CD4-positive, CD25-positive, alpha-beta regulatory T cell (primary cell): ENCODE measurements at regions not wholly inside any gene's neighbourhood (a gene's known extent, or its start where the extent isn't known, plus 50 kb on each side); places are given as distances from the start of the nearest gene placed in this dataset.
"Not testable (repeated sequence)": the region's sequence is repeated elsewhere in the genome, so short reads cannot be mapped to it uniquely, and the experiment has no call there.

Experiments used
- ATAC-seq, 2 donors: fragments of 150-1000 bp; cut with Tn5 transposase; one replicate each; pipeline ENCODE4 v1.10.0; 2021; ENCODE audit warnings: low read depth in 2 of 2, moderate number of reproducible peaks in 2 of 2, moderate library complexity in 1 of 2
- DNase-seq, 3 donors: peaks; one replicate each; pipeline versions ENCODE4 v3.0.0 to v3.0.0-alpha.2; 2012 to 2022; ENCODE audit warnings: mixed read lengths in 1 of 3
- H3K27ac ChIP-seq: one replicate; pipeline ENCODE4 v1.7.0; 2013; ENCODE audit warnings: mild to moderate bottlenecking, low read length; ENCODE audit not compliant: insufficient read depth, poor library complexity, severe bottlenecking
- H3K27me3 ChIP-seq: one replicate; pipeline ENCODE4 v1.7.0; 2013; ENCODE audit warnings: low read length; ENCODE audit not compliant: control insufficient read depth, insufficient read depth
- H3K36me3 ChIP-seq: one replicate; pipeline ENCODE4 v1.7.0; 2013; ENCODE audit warnings: mild to moderate bottlenecking, low read length, moderate library complexity; ENCODE audit not compliant: control insufficient read depth, insufficient read depth
- H3K4me1 ChIP-seq: 2 replicates; pipeline ENCODE4 v1.7.0; 2013; ENCODE audit warnings: mild to moderate bottlenecking, low read length; ENCODE audit not compliant: insufficient read depth, control insufficient read depth, poor library complexity, severe bottlenecking
- H3K4me3 ChIP-seq: one replicate; pipeline ENCODE4 v1.7.0; 2013; ENCODE audit warnings: low read depth, mild to moderate bottlenecking, low read length, moderate library complexity
- H3K9me3 ChIP-seq, 2 experiments: 1 replicate in 1 of 2; 2 replicates in 1 of 2; pipeline ENCODE4 v1.7.0; 2013; ENCODE audit warnings: low read length in 2 of 2, mild to moderate bottlenecking in 1 of 2, moderate library complexity in 1 of 2; ENCODE audit not compliant: control insufficient read depth in 2 of 2
- H3K27ac Mint-ChIP-seq, 3 donors: one replicate each; pipeline ENCODE4 v1.8.0; 2020 to 2022; ENCODE audit warnings: mild to moderate bottlenecking in 3 of 3, mixed read lengths in 3 of 3, moderate library complexity in 2 of 3
- H3K27me3 Mint-ChIP-seq: one replicate; pipeline ENCODE4 v1.8.0; 2022; ENCODE audit warnings: mild to moderate bottlenecking, mixed read lengths
- H3K36me3 Mint-ChIP-seq: one replicate; pipeline ENCODE4 v1.8.0; 2020; ENCODE audit warnings: mixed read lengths
- H3K4me1 Mint-ChIP-seq, 4 donors: one replicate each; pipeline ENCODE4 v1.8.0; 2020 to 2022; ENCODE audit warnings: mixed read lengths in 4 of 4, mild to moderate bottlenecking in 1 of 4
- H3K4me3 Mint-ChIP-seq, 4 donors: one replicate each; pipeline ENCODE4 v1.8.0; 2020 to 2022; ENCODE audit warnings: mild to moderate bottlenecking in 4 of 4, mixed read lengths in 4 of 4, moderate library complexity in 3 of 4
- H3K9me3 Mint-ChIP-seq, 7 donors: one replicate each; pipeline ENCODE4 v1.8.0; 2020 to 2022; ENCODE audit warnings: mixed read lengths in 7 of 7, mild to moderate bottlenecking in 3 of 7, moderate library complexity in 2 of 7

DNA sequence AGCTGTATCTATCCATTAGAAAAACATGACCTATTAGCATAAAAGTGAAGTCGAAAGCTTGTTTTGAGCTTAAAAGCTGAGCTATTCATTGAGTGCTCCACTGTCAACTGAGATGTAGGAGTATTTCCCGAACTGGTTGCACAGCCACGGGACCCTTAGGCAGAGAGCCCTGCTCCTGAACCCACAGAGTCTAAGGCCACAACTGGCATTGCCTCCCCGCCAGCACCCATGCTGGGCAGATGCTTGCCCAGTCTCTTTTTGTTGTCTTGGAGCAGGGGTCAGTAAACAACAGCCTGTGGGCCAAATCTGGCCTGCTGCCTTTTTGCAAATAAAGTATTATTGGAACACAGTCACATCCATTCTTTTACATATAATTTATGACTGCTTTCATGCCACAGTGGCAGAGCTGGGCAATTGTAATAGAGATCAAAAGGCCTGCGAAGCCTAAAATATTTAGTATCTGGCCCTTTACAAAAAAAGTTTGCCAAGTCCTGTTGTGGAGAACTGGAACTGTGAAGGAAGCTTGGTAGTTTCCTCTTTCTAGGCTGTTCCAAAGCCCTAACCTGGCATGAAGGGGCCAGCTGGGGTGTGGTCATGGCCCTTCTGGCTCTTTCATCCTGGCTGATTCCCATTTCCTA is 58.4 kb upstream of the WAPL start:
- DNase-seq (no peak), ATAC-seq (no peak)
- no peak overlapping the region for H3K4me3 Mint-ChIP-seq
- peaks cover 14% of the 10 kb centered on the region for H3K27me3 Mint-ChIP-seq
- H3K27me3 ChIP-seq: no peaks in the 10 kb centered on the region
- no peaks in the 10 kb centered on the region for H3K36me3 ChIP-seq
- H3K27ac ChIP-seq: no peak overlapping the region
- H3K4me1 Mint-ChIP-seq: no peaks in the 10 kb centered on the region
- H3K36me3 Mint-ChIP-seq: no peaks in the 10 kb centered on the region
- no peak overlapping the region for H3K4me3 ChIP-seq
- no peaks in the 10 kb centered on the region for H3K9me3 Mint-ChIP-seq
- H3K9me3 ChIP-seq: no peaks in the 10 kb centered on the region
- no peaks in the 10 kb centered on the region for H3K4me1 ChIP-seq
- H3K27ac Mint-ChIP-seq: no peak overlapping the region

GRCh38 chr10:86580521-86580891 is 58.9 kb upstream of the WAPL start:
- H3K4me3 ChIP-seq: no peak overlapping the region
- H3K9me3 ChIP-seq: no peaks in the 10 kb centered on the region
- no peaks in the 10 kb centered on the region for H3K9me3 Mint-ChIP-seq
- no peaks in the 10 kb centered on the region for H3K36me3 Mint-ChIP-seq
- no peaks in the 10 kb centered on the region for H3K27me3 ChIP-seq
- H3K4me1 ChIP-seq: no peaks in the 10 kb centered on the region
- H3K27ac ChIP-seq: no peak overlapping the region
- H3K27ac Mint-ChIP-seq: peak overlapping the region in 1 of 3 donors; percentile 42
- no peaks in the 10 kb centered on the region for H3K36me3 ChIP-seq
- no peak overlapping the region for H3K4me3 Mint-ChIP-seq
- DNase-seq (no peak), ATAC-seq (no peak)
- peaks cover 14% of the 10 kb centered on the region for H3K27me3 Mint-ChIP-seq
- H3K4me1 Mint-ChIP-seq: peaks cover 0 to 4% (median 2%) of the 10 kb centered on the region in 4 donors

GRCh38 chr10:86583983-86584382 is 62.4 kb upstream of the WAPL start:
- Mint-ChIP-seq H3K4me3 (no peak overlapping the region), H3K27ac (no peak overlapping the region), H3K9me3 (no peaks in the 10 kb centered on the region), H3K27me3 (peaks cover 26% of the 10 kb centered on the region), H3K36me3 (no peaks in the 10 kb centered on the region), H3K4me1 (peaks cover 0 to 4% (median 2%) of the 10 kb centered on the region in 4 donors)
- ATAC-seq: no peak
- DNase-seq: peak in 2 of 3 donors; percentile 3 to 59
- H3K4me3 ChIP-seq: no peak overlapping the region
- H3K9me3 ChIP-seq: no peaks in the 10 kb centered on the region
- H3K4me1 ChIP-seq: no peaks in the 10 kb centered on the region
- no peaks in the 10 kb centered on the region for H3K27me3 ChIP-seq
- no peak overlapping the region for H3K27ac ChIP-seq
- no peaks in the 10 kb centered on the region for H3K36me3 ChIP-seq

DNA sequence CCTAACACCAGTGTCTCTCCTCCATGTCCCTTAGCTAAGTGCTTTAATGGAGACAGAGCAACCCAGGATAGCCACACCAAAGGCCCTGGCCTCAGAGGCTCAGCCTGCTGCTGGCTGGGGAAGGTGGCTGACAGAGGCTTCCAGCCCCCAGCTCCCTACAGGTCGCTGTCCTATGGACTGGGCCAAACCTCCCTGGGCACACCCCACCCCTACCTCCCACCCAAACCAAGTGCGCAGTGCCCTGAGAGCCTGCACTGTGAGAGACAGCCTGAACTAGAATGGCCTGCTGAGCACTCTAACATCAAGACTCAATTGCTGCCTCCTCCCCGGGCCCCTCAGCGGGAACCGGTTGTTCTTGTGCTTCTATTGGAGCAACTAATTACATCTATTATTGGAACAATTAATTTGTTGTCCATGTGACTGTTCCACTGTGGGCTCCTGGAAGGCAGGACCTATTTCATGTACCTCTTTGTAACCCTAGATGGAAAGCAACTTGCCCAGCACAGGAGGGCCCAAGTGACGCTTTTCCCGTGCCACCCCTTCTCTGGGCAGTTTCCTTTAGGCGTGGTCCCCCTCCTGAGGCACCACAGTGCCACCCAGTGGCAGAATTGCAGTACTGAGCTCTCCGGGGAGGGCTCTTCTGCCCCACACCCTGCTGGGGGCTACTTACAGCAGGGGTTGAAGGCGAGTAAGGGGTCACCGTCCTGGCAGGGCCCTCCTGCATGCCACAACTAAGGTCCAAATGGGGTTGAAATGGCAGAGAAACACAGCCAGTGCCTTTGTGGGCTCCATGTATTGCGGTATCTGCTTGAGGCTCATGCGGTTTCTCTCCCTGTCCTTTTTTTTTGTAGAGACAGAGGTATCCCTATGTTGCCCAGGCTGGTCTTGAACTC is 63.7 kb upstream of the WAPL start:
- Mint-ChIP-seq H3K4me3 (no peak overlapping the region), H3K4me1 (peaks cover 0 to 4% (median 2%) of the 10 kb centered on the region in 4 donors), H3K9me3 (no peaks in the 10 kb centered on the region), H3K36me3 (no peaks in the 10 kb centered on the region), H3K27me3 (peaks cover 25% of the 10 kb centered on the region), H3K27ac (no peak overlapping the region)
- no peaks in the 10 kb centered on the region for H3K9me3 ChIP-seq
- no peaks in the 10 kb centered on the region for H3K36me3 ChIP-seq
- H3K27ac ChIP-seq: no peak overlapping the region
- ATAC-seq (peak; percentile 83 to 91), DNase-seq (peak; percentile 60 to 75 (median 73))
- H3K4me1 ChIP-seq: no peaks in the 10 kb centered on the region
- no peaks in the 10 kb centered on the region for H3K27me3 ChIP-seq
- H3K4me3 ChIP-seq: no peak overlapping the region

DNA sequence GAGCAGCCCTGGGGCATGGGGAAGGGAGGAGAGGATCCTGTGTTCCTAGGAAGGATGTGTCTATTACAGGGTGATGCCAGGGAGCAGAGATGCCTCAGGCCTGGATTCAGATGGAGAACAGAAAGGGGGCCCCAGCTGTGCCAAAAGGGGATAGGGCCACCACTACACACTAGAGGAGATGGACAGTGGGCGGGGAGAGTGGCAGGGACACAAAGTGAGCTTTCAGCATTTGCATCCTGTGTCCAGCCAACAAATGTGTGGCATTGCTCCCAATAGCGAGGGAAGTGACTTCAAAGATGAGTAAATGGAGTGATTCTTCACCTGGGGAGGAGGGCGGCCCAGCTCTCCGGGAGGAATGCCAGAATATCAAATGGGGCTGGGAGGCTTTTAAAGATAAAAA is 64.9 kb upstream of the WAPL start:
- H3K27ac ChIP-seq: no peak overlapping the region
- DNase-seq: no peak
- no peaks in the 10 kb centered on the region for H3K36me3 Mint-ChIP-seq
- H3K27ac Mint-ChIP-seq: no peak overlapping the region
- H3K36me3 ChIP-seq: no peaks in the 10 kb centered on the region
- peaks cover 0 to 4% (median 2%) of the 10 kb centered on the region in 4 donors for H3K4me1 Mint-ChIP-seq
- H3K27me3 ChIP-seq: no peaks in the 10 kb centered on the region
- H3K4me3 Mint-ChIP-seq: no peak overlapping the region
- no peak for ATAC-seq
- no peaks in the 10 kb centered on the region for H3K4me1 ChIP-seq
- peaks cover 27% of the 10 kb centered on the region for H3K27me3 Mint-ChIP-seq
- H3K4me3 ChIP-seq: no peak overlapping the region
- no peaks in the 10 kb centered on the region for H3K9me3 ChIP-seq
- no peaks in the 10 kb centered on the region for H3K9me3 Mint-ChIP-seq

- not testable (repeated sequence) for ATAC-seq, H3K27ac Mint-ChIP-seq, H3K4me1 ChIP-seq, H3K9me3 ChIP-seq, H3K36me3 Mint-ChIP-seq, H3K27me3 ChIP-seq, H3K27ac ChIP-seq, H3K4me1 Mint-ChIP-seq, H3K9me3 Mint-ChIP-seq, H3K4me3 ChIP-seq, H3K36me3 ChIP-seq, DNase-seq, H3K4me3 Mint-ChIP-seq
- H3K27me3 Mint-ChIP-seq: peaks cover 27% of the 10 kb centered on the region
These were observed 65.6 kb upstream of the OPN4 start for GRCh38 chr10:86588781-86589180.

- Mint-ChIP-seq H3K36me3 (no peaks in the 10 kb centered on the region), H3K27me3 (peaks cover 20% of the 10 kb centered on the region), H3K9me3 (peaks cover 0 to 2% (median 0%) of the 10 kb centered on the region in 7 donors), H3K4me3 (no peak overlapping the region), H3K4me1 (no peaks in the 10 kb centered on the region), H3K27ac (no peak overlapping the region)
- Histone ChIP-seq H3K27ac (no peak overlapping the region), H3K36me3 (no peaks in the 10 kb centered on the region), H3K4me1 (no peaks in the 10 kb centered on the region), H3K4me3 (no peak overlapping the region), H3K27me3 (no peaks in the 10 kb centered on the region), H3K9me3 (no peaks in the 10 kb centered on the region)
- no peak for DNase-seq
- no peak for ATAC-seq
These were observed 62.9 kb upstream of the OPN4 start for GRCh38 chr10:86591436-86591835.

- Histone ChIP-seq H3K27ac (no peak overlapping the region), H3K27me3 (no peaks in the 10 kb centered on the region), H3K36me3 (no peaks in the 10 kb centered on the region), H3K9me3 (no peaks in the 10 kb centered on the region), H3K4me3 (no peak overlapping the region), H3K4me1 (no peaks in the 10 kb centered on the region)
- DNase-seq (no peak), ATAC-seq (no peak)
- Mint-ChIP-seq H3K27me3 (peaks cover 13% of the 10 kb centered on the region), H3K4me3 (no peak overlapping the region), H3K4me1 (no peaks in the 10 kb centered on the region), H3K9me3 (peaks cover 0 to 2% (median 0%) of the 10 kb centered on the region in 7 donors), H3K36me3 (no peaks in the 10 kb centered on the region), H3K27ac (no peak overlapping the region)
These were observed 61.9 kb upstream of the OPN4 start for GRCh38 chr10:86592413-86592812.
